Uterus (tissue), 2 donors: ENCODE measurements at regions not wholly inside any gene's neighbourhood (a gene's known extent, or its start where the extent isn't known, plus 50 kb on each side); places are given as distances from the start of the nearest gene placed in this dataset.

Experiments
- CTCF ChIP-seq, 4 experiments: fragments of 200-600 bp in 2 of 4; fragments of 450-650 bp in 2 of 4; sonication (generic) in 2 of 4; IDR thresholded peaks; one replicate each; pipeline ENCODE4 v1.5.1; 2016 to 2019; ENCODE audit warnings: antibody characterized with exemption in 4 of 4, mild to moderate bottlenecking in 2 of 4, moderate library complexity in 1 of 4
- POLR2A ChIP-seq, 2 donors: fragments of 450-650 bp; IDR thresholded peaks; one replicate each; pipeline ENCODE4 v1.6.1; 2016; ENCODE audit warnings: antibody characterized with exemption in 2 of 2, mild to moderate bottlenecking in 1 of 2, moderate library complexity in 1 of 2

DNA sequence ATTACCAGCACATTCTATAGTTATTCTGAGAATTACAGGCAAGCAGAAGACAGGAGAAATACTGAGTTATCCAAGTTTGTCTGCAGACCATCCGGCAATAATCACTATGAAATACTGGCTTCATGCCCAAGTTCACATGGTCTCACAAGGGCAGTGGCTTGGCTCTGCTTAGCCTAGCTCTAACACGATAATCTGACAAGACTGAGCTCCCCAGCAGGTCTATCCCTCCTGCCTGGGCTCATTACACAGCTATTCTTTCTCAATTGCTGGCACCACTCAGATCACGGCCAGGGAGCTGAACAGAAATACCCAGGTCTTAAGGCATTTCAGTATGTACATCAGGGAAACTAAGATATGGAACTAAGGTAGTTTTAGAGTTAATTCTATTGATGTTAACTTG lies 361.6 kb upstream of the PCDH20 start:
- TF ChIP-seq CTCF (IDR thresholded peaks at IDR 0.05) (no peak), POLR2A (IDR thresholded peaks at IDR 0.05) (no peak)
